Kidney epithelial cell (primary cell): ENCODE measurements at regions not wholly inside any gene's neighbourhood (a gene's known extent, or its start where the extent isn't known, plus 50 kb on each side); places are given as distances from the start of the nearest gene placed in this dataset.

Experiments used
- DNase-seq: peaks from one replicate; pipeline ENCODE4 v3.0.0-alpha.2; 2010; ENCODE audit warnings: low read depth
- H3K27me3 ChIP-seq: 2 replicates; pipeline ENCODE4 v1.6.0; 2011; ENCODE audit warnings: low read length; ENCODE audit not compliant: control insufficient read depth, insufficient read depth
- H3K36me3 ChIP-seq: 2 replicates; pipeline ENCODE4 v1.5.1; 2011; ENCODE audit warnings: low read length; ENCODE audit not compliant: control insufficient read depth, insufficient read depth
- H3K4me3 ChIP-seq: 2 replicates; pipeline ENCODE4 v1.5.1; 2011; ENCODE audit warnings: low read depth, mild to moderate bottlenecking, control low read depth, low read length
- CTCF ChIP-seq: IDR thresholded peaks from 2 replicates; pipeline ENCODE4 v1.5.1; 2011; ENCODE audit warnings: mild to moderate bottlenecking, moderate library complexity, low read length, control low read depth, inconsistent platforms; ENCODE audit not compliant: insufficient read depth, poor library complexity, severe bottlenecking

GRCh38 chr7:18224138-18224537, 196.5 kb upstream of the PRPS1L1 start:
- no peak for TF ChIP-seq CTCF
- no peaks in the 10 kb centered on the region for H3K27me3 ChIP-seq
- no peak for DNase-seq
- H3K36me3 ChIP-seq: no peaks in the 10 kb centered on the region
- H3K4me3 ChIP-seq: no peak overlapping the region

GRCh38 chr7:18225067-18225466, 197.4 kb upstream of the PRPS1L1 start:
- H3K27me3 ChIP-seq: no peaks in the 10 kb centered on the region
- no peak overlapping the region for H3K4me3 ChIP-seq
- no peak for DNase-seq
- no peak for TF ChIP-seq CTCF
- no peaks in the 10 kb centered on the region for H3K36me3 ChIP-seq

- Histone ChIP-seq H3K4me3 (no peak overlapping the region), H3K36me3 (no peaks in the 10 kb centered on the region), H3K27me3 (no peaks in the 10 kb centered on the region)
- no peak for DNase-seq
- TF ChIP-seq CTCF: no peak
Observed at GRCh38 chr7:18226598-18226997, 199.0 kb upstream of the PRPS1L1 start.

- no peaks in the 10 kb centered on the region for H3K27me3 ChIP-seq
- no peak overlapping the region for H3K4me3 ChIP-seq
- TF ChIP-seq CTCF: no peak
- no peaks in the 10 kb centered on the region for H3K36me3 ChIP-seq
- DNase-seq: no peak
Observed at GRCh38 chr7:18228686-18229085, 201.0 kb upstream of the PRPS1L1 start.

- TF ChIP-seq CTCF: no peak
- Histone ChIP-seq H3K4me3 (no peak overlapping the region), H3K36me3 (no peaks in the 10 kb centered on the region), H3K27me3 (no peaks in the 10 kb centered on the region)
- DNase-seq: no peak
Observed at GRCh38 chr7:18230271-18230670, 202.6 kb upstream of the PRPS1L1 start.

- TF ChIP-seq CTCF: no peak
- DNase-seq: no peak
- H3K36me3 ChIP-seq: no peaks in the 10 kb centered on the region
Observed at GRCh38 chr7:18231854-18232253, 204.2 kb upstream of the PRPS1L1 start.

More at GRCh38 chr7:18231854-18232253, 204.2 kb upstream of the PRPS1L1 start:
- no peak overlapping the region for H3K4me3 ChIP-seq
- H3K27me3 ChIP-seq: no peaks in the 10 kb centered on the region
